HUES64 (cell line): ENCODE measurements at regions not wholly inside any gene's neighbourhood (a gene's known extent, or its start where the extent isn't known, plus 50 kb on each side); places are given as distances from the start of the nearest gene placed in this dataset.

ENCODE experiments used
- H3K27ac ChIP-seq: 2 replicates; pipeline ENCODE4 v1.7.0; 2013; ENCODE audit warnings: low read depth, low read length, inconsistent platforms
- H3K27me3 ChIP-seq: 2 replicates; pipeline ENCODE4 v1.6.1; 2013; ENCODE audit warnings: mild to moderate bottlenecking, low read length; ENCODE audit not compliant: insufficient read depth
- H3K36me3 ChIP-seq: 2 replicates; pipeline ENCODE4 v1.6.1; 2013; ENCODE audit warnings: mild to moderate bottlenecking, low read length; ENCODE audit not compliant: insufficient read depth
- H3K4me1 ChIP-seq: 2 replicates; pipeline ENCODE4 v1.6.1; 2013; ENCODE audit warnings: mild to moderate bottlenecking, low read length, moderate library complexity; ENCODE audit not compliant: insufficient read depth
- H3K4me3 ChIP-seq: 2 replicates; pipeline ENCODE4 v1.5.1; 2013; ENCODE audit warnings: mild to moderate bottlenecking, low read length, moderate library complexity
- H3K9ac ChIP-seq: 2 replicates; pipeline ENCODE4 v1.6.1; 2013; ENCODE audit warnings: mild to moderate bottlenecking, low read depth, low read length
- H3K9me3 ChIP-seq: 2 replicates; pipeline ENCODE4 v1.6.1; 2013; ENCODE audit warnings: low read depth, low read length; ENCODE audit not compliant: insufficient read depth
- WGBS: fragments of 150-250, 120-280 bp; methylation state at CpG from one replicate; pipeline ENCODE4 v1.1.7; 2013; ENCODE audit warnings: missing lambda C conversion rate; 5-methylcytosine and 5-hydroxymethylcytosine counted together

GRCh38 chr13:30103161-30103840 lies 204.1 kb downstream of the KATNAL1 start:
- H3K27ac ChIP-seq, result no peak overlapping the region
- no peaks in the 10 kb centered on the region for H3K9me3 ChIP-seq
- H3K27me3 ChIP-seq, result no peaks in the 10 kb centered on the region
- no peak overlapping the region for H3K4me3 ChIP-seq
- no peak overlapping the region for H3K9ac ChIP-seq
- H3K36me3 ChIP-seq, result no peaks in the 10 kb centered on the region
- 92% methylated on average over 5 of the region's 5 CpGs for WGBS
- 0 out of 2 replicates have a peak, but pooled peaks cover 3% of the 10 kb centered on the region for H3K4me1 ChIP-seq

DNA sequence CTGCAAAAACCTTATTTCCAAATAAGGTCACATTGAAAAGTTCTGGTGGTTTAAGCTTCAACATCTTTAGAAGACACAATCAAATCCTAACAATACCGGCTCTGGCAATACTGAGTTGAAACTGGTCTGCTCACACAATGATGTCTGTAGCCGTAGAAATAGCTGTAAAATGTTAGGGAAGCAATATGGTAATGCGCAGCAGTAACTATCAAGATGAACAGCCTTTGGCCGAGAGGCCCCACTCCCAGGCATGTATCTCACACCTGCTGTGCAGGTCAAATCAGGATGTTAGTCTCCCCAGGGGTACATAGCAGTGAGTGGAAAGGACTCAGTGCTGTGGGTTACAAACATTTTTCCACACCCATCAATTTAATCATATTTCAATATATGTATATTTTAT lies 207.1 kb downstream of the KATNAL1 start:
- H3K4me1 ChIP-seq, result 0 out of 2 replicates have a peak, but pooled peaks cover 1% of the 10 kb centered on the region
- H3K27me3 ChIP-seq, result no peaks in the 10 kb centered on the region
- 92% methylated on average over 4 of the region's 4 CpGs for WGBS
- no peak overlapping the region for H3K27ac ChIP-seq
- no peaks in the 10 kb centered on the region for H3K9me3 ChIP-seq
- no peak overlapping the region for H3K9ac ChIP-seq
- H3K36me3 ChIP-seq, result no peaks in the 10 kb centered on the region
- H3K4me3 ChIP-seq, result no peak overlapping the region

GRCh38 chr13:30097701-30098100 lies 209.7 kb downstream of the KATNAL1 start:
- 85% methylated on average over 4 of the region's 5 CpGs for WGBS
- H3K27ac ChIP-seq, result no peak overlapping the region

GRCh38 chr13:30097089-30097488 lies 210.3 kb downstream of the KATNAL1 start:
- Histone ChIP-seq H3K9me3 (no peaks in the 10 kb centered on the region), H3K4me1 (no peaks in the 10 kb centered on the region), H3K27ac (no peak overlapping the region), H3K36me3 (no peaks in the 10 kb centered on the region), H3K4me3 (no peak overlapping the region), H3K27me3 (no peaks in the 10 kb centered on the region), H3K9ac (no peak overlapping the region)
- 92% methylated on average over 5 of the region's 5 CpGs for WGBS

More at GRCh38 chr13:30097701-30098100, 209.7 kb downstream of the KATNAL1 start:
- Histone ChIP-seq H3K27me3 (no peaks in the 10 kb centered on the region), H3K4me3 (no peak overlapping the region), H3K9me3 (no peaks in the 10 kb centered on the region), H3K4me1 (no peaks in the 10 kb centered on the region), H3K36me3 (no peaks in the 10 kb centered on the region), H3K9ac (no peak overlapping the region)

GRCh38 chr13:30094015-30094414 lies 213.3 kb downstream of the KATNAL1 start:
- H3K4me3 ChIP-seq, result no peak overlapping the region
- H3K36me3 ChIP-seq, result no peaks in the 10 kb centered on the region
- H3K9me3 ChIP-seq, result no peaks in the 10 kb centered on the region
- 91% methylated on average over 5 of the region's 5 CpGs for WGBS
- H3K27me3 ChIP-seq, result no peaks in the 10 kb centered on the region
- H3K9ac ChIP-seq, result no peak overlapping the region
- H3K27ac ChIP-seq, result no peak overlapping the region
- H3K4me1 ChIP-seq, result no peaks in the 10 kb centered on the region

- Histone ChIP-seq H3K4me1 (no peaks in the 10 kb centered on the region), H3K36me3 (no peaks in the 10 kb centered on the region), H3K27me3 (no peaks in the 10 kb centered on the region), H3K27ac (no peak overlapping the region), H3K9me3 (no peaks in the 10 kb centered on the region), H3K4me3 (no peak overlapping the region), H3K9ac (no peak overlapping the region)
- 99% methylated on average over 2 of the region's 2 CpGs for WGBS
Measured at GRCh38 chr13:30093236-30093635, 214.1 kb downstream of the KATNAL1 start.

DNA sequence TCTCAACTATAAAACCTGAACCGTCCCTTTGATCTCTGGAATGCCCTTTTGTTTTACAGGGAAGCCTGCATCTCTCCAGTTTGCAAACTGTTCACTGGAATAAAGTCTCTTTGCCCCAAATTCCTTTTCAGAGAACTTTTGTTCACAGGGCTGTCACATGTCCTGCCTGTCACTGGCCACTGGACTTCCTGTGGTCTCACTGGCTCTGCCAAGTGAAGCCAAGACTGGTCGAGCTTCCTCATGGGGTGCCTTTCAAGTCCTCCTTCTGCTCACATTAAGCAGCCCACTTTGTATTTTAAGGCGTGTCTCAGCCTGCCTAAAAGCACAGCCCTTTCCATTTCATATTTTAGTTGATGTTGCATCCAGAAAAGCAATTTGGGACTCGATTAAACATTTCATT lies 215.7 kb downstream of the KATNAL1 start:
- Histone ChIP-seq H3K27ac (no peak overlapping the region), H3K9ac (no peak overlapping the region), H3K9me3 (peaks cover 3% of the 10 kb centered on the region; the same call in 1 of the 2 replicates), H3K4me3 (no peak overlapping the region), H3K27me3 (no peaks in the 10 kb centered on the region), H3K4me1 (no peaks in the 10 kb centered on the region), H3K36me3 (no peaks in the 10 kb centered on the region)
- WGBS, result 93% methylated on average over 4 of the region's 4 CpGs

GRCh38 chr13:30091035-30091434 lies 216.3 kb downstream of the KATNAL1 start:
- no peak overlapping the region for H3K27ac ChIP-seq
- no peaks in the 10 kb centered on the region for H3K36me3 ChIP-seq
- H3K4me3 ChIP-seq, result no peak overlapping the region
- H3K4me1 ChIP-seq, result no peaks in the 10 kb centered on the region
- no peaks in the 10 kb centered on the region for H3K27me3 ChIP-seq
- no peak overlapping the region for H3K9ac ChIP-seq
- WGBS, result 89% methylated on average over 2 of the region's 2 CpGs
- peaks cover 8% of the 10 kb centered on the region for H3K9me3 ChIP-seq

GRCh38 chr13:30088312-30088855 lies 219.0 kb downstream of the KATNAL1 start:
- H3K27ac ChIP-seq, result no peak overlapping the region
- H3K9me3 ChIP-seq, result peaks cover 30% of the 10 kb centered on the region
- no peaks in the 10 kb centered on the region for H3K4me1 ChIP-seq
- H3K9ac ChIP-seq, result no peak overlapping the region
- no peak overlapping the region for H3K4me3 ChIP-seq
- no peaks in the 10 kb centered on the region for H3K27me3 ChIP-seq
- 91% methylated on average over 5 of the region's 5 CpGs for WGBS
- H3K36me3 ChIP-seq, result no peaks in the 10 kb centered on the region

DNA sequence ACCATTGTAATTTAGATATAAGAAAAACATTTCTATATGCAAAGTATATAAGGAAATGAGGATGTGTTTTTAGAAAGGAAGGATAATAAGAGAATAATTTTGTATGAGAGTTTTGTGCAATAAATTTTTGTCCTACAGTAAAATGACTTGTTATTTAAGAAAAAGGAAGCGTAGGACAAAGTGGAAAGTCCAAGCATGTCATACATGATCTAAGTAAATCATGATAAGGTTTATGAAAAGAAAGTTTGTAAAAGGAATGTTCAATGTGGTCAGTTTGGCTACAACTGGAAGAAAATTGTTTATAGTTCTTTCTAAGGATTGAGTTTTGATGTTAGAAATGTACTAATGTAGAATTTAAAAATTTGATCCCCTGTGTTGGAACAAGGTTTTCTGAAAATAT lies 222.3 kb downstream of the KATNAL1 start:
- no peaks in the 10 kb centered on the region for H3K27me3 ChIP-seq
- H3K4me1 ChIP-seq, result no peaks in the 10 kb centered on the region
- peaks cover 36% of the 10 kb centered on the region for H3K9me3 ChIP-seq
- 88% methylated on average over 1 of the region's 1 CpG for WGBS
- no peaks in the 10 kb centered on the region for H3K36me3 ChIP-seq
- no peak overlapping the region for H3K27ac ChIP-seq
- no peak overlapping the region for H3K4me3 ChIP-seq
- no peak overlapping the region for H3K9ac ChIP-seq

GRCh38 chr13:30082391-30082790 lies 225.0 kb downstream of the KATNAL1 start:
- 88% methylated on average over 5 of the region's 5 CpGs for WGBS
- Histone ChIP-seq H3K36me3 (no peaks in the 10 kb centered on the region), H3K9ac (no peak overlapping the region), H3K4me3 (no peak overlapping the region), H3K27ac (no peak overlapping the region), H3K27me3 (no peaks in the 10 kb centered on the region), H3K9me3 (peaks cover 36% of the 10 kb centered on the region), H3K4me1 (peaks cover 7% of the 10 kb centered on the region; the same call in 1 of the 2 replicates)
